H1 (cell line): ENCODE measurements at regions not wholly inside any gene's neighbourhood (a gene's known extent, or its start where the extent isn't known, plus 50 kb on each side); places are given as distances from the start of the nearest gene placed in this dataset.
"Not testable (repeated sequence)": the region's sequence is repeated elsewhere in the genome, so short reads cannot be mapped to it uniquely, and the experiment has no call there.

ENCODE experiments used
- CTCF ChIA-PET: fragments of 300-600 bp; sonication (Branson Sonifier 250); formaldehyde crosslinking; loops from one replicate; lab custom pipeline; 2021; ENCODE audit not compliant: partially characterized antibody; lab: Charles Lee
- POLR2A ChIA-PET: fragments of 300-600 bp; sonication (Branson Sonifier 250); formaldehyde crosslinking; loops from one replicate; lab custom pipeline; 2021; ENCODE audit warnings: inconsistent platforms; ENCODE audit not compliant: partially characterized antibody; lab: Charles Lee
- DNase-seq, 2 experiments: peaks; one replicate each; pipeline versions ENCODE4 v3.0.0 to v3.0.0-alpha.2; 2010 to 2022; ENCODE audit warnings: low spot score in 2 of 2, low read depth in 1 of 2, mixed read lengths in 1 of 2
- FAIRE-seq: peaks from 2 replicates; lab custom pipeline; 2011; peaks lifted over from hg19 to GRCh38; lab: Jason Lieb, UNC
- H2AFZ ChIP-seq: 2 replicates; pipeline ENCODE4 v1.8.1; 2012; ENCODE audit warnings: low read length, inconsistent platforms
- H2AK5ac ChIP-seq: 2 replicates; pipeline ENCODE4 v1.6.1; 2013; ENCODE audit warnings: low read depth, low read length
- H2BK120ac ChIP-seq: replicated peaks from 2 replicates; pipeline ENCODE3; 2013; ENCODE audit warnings: low read depth, low read length, inconsistent platforms
- H2BK12ac ChIP-seq: 2 replicates; pipeline ENCODE4 v1.6.1; 2013; ENCODE audit warnings: low read depth, low read length
- H2BK15ac ChIP-seq: 2 replicates; pipeline ENCODE4 v1.6.1; 2013; ENCODE audit warnings: low read length
- H2BK20ac ChIP-seq: 2 replicates; pipeline ENCODE4 v1.6.1; 2013; ENCODE audit warnings: low read length
- H2BK5ac ChIP-seq: 2 replicates; pipeline ENCODE4 v1.6.1; 2013; ENCODE audit warnings: low read depth, low read length
- H3K14ac ChIP-seq: 2 replicates; pipeline ENCODE4 v1.6.1; 2013; ENCODE audit warnings: inconsistent platforms; ENCODE audit not compliant: insufficient read length
- H3K18ac ChIP-seq: 2 replicates; pipeline ENCODE4 v1.6.1; 2013; ENCODE audit warnings: low read length; ENCODE audit errors: extremely low read depth
- H3K23ac ChIP-seq: 2 replicates; pipeline ENCODE4 v1.6.1; 2013; ENCODE audit warnings: inconsistent platforms; ENCODE audit not compliant: insufficient read length
- H3K23me2 ChIP-seq: 2 replicates; pipeline ENCODE4 v1.6.1; 2013; ENCODE audit warnings: low read depth, low read length
- H3K27ac ChIP-seq: 2 replicates; pipeline ENCODE4 v1.6.1; 2011; ENCODE audit warnings: low read depth, low read length, inconsistent platforms
- H3K27me3 ChIP-seq, 4 experiments: replicated peaks in 1 of 4; 1 replicate in 1 of 4; 2 replicates in 3 of 4; pipeline versions ENCODE4 v1.6.1 to v1.8.1; 2011 to 2013; ENCODE audit warnings: low read length in 3 of 4, mild to moderate bottlenecking in 3 of 4, inconsistent platforms in 2 of 4, mixed read lengths in 2 of 4, moderate library complexity in 1 of 4; ENCODE audit not compliant: control insufficient read depth in 3 of 4, insufficient read depth in 3 of 4; ENCODE audit errors: extremely low read depth in 1 of 4
- H3K36me3 ChIP-seq, 4 experiments: 2 replicates each; pipeline versions ENCODE4 v1.6.1 to v1.8.1; 2011 to 2013; ENCODE audit warnings: mild to moderate bottlenecking in 4 of 4, low read length in 3 of 4, moderate library complexity in 2 of 4, control low read depth in 1 of 4, inconsistent platforms in 1 of 4; ENCODE audit not compliant: insufficient read depth in 4 of 4, control insufficient read depth in 2 of 4
- H3K4ac ChIP-seq: replicated peaks from 2 replicates; pipeline ENCODE3; 2013; ENCODE audit warnings: low read length, low read depth, mixed read lengths, inconsistent platforms; ENCODE audit not compliant: insufficient read length
- H3K4me1 ChIP-seq, 4 experiments: replicated peaks in 1 of 4; 1 replicate in 1 of 4; 2 replicates in 3 of 4; pipeline versions ENCODE4 v1.6.1 to v1.8.1; 2011 to 2013; ENCODE audit warnings: low read length in 3 of 4, inconsistent platforms in 2 of 4, mixed read lengths in 1 of 4; ENCODE audit not compliant: insufficient read depth in 4 of 4, control insufficient read depth in 3 of 4
- H3K4me2 ChIP-seq, 2 experiments: 2 replicates each; pipeline versions ENCODE4 v1.6.1 to v1.8.1; 2011 to 2013; ENCODE audit warnings: low read depth in 2 of 2, low read length in 2 of 2, control low read depth in 1 of 2, inconsistent platforms in 1 of 2, mild to moderate bottlenecking in 1 of 2; ENCODE audit not compliant: insufficient read depth in 1 of 2
- H3K4me3 ChIP-seq, 4 experiments: fragments of 200-600, 300-600 bp in 1 of 4; sonication (generic), shearing (Covaris generic), sonication (Bioruptor Twin) in 1 of 4; 2 replicates each; pipeline versions ENCODE4 v1.5.1 to v1.8.1; 2011 to 2016; ENCODE audit warnings: low read length in 4 of 4, low read depth in 3 of 4, control low read depth in 2 of 4, inconsistent platforms in 2 of 4, mild to moderate bottlenecking in 2 of 4, mixed read lengths in 1 of 4, moderate library complexity in 1 of 4; ENCODE audit not compliant: insufficient read depth in 2 of 4; ENCODE audit errors: extremely low read depth in 1 of 4
- H3K56ac ChIP-seq: replicated peaks from 2 replicates; pipeline ENCODE3; 2013; ENCODE audit warnings: low read depth, mild to moderate bottlenecking, mixed read lengths, low read length, inconsistent platforms; ENCODE audit not compliant: insufficient read length
- H3K79me1 ChIP-seq: 2 replicates; pipeline ENCODE4 v1.6.1; 2013; ENCODE audit warnings: low read depth, low read length, control low read depth
- H3K79me2 ChIP-seq, 2 experiments: 2 replicates each; pipeline versions ENCODE4 v1.6.1 to v1.8.1; 2012 to 2013; ENCODE audit warnings: low read length in 2 of 2, mild to moderate bottlenecking in 2 of 2, inconsistent platforms in 1 of 2; ENCODE audit not compliant: insufficient read depth in 2 of 2, control insufficient read depth in 1 of 2
- H3K9ac ChIP-seq, 4 experiments: replicated peaks in 1 of 4; 1 replicate in 1 of 4; 2 replicates in 3 of 4; pipeline versions ENCODE4 v1.6.1 to v1.8.1; 2011 to 2013; ENCODE audit warnings: low read depth in 3 of 4, low read length in 3 of 4, control low read depth in 2 of 4, mild to moderate bottlenecking in 2 of 4, moderate library complexity in 2 of 4, inconsistent platforms in 1 of 4; ENCODE audit errors: extremely low read depth in 1 of 4
- H3K9me3 ChIP-seq, 2 experiments: 2 replicates each; pipeline versions ENCODE4 v1.6.1 to v1.8.1; 2012 to 2013; ENCODE audit warnings: mild to moderate bottlenecking in 2 of 2, moderate library complexity in 2 of 2, control low read depth in 1 of 2, inconsistent platforms in 1 of 2, low read depth in 1 of 2, low read length in 1 of 2, mixed read lengths in 1 of 2; ENCODE audit not compliant: insufficient read depth in 2 of 2
- H4K20me1 ChIP-seq, 2 experiments: replicated peaks in 1 of 2; 2 replicates each; pipeline versions ENCODE3 to v1.8.1; 2011 to 2013; ENCODE audit warnings: inconsistent platforms in 2 of 2, low read length in 2 of 2, mild to moderate bottlenecking in 1 of 2; ENCODE audit not compliant: insufficient read depth in 2 of 2, control insufficient read depth in 1 of 2
- H4K5ac ChIP-seq: 2 replicates; pipeline ENCODE4 v1.6.1; 2013; ENCODE audit warnings: low read length, low read depth, mixed read lengths, inconsistent platforms; ENCODE audit not compliant: insufficient read length
- H4K8ac ChIP-seq: 2 replicates; pipeline ENCODE4 v1.8.0; 2013; ENCODE audit warnings: mild to moderate bottlenecking, moderate library complexity, low read length, inconsistent platforms; ENCODE audit not compliant: insufficient read depth; ENCODE audit errors: extremely low read depth
- H4K91ac ChIP-seq: replicated peaks from 2 replicates; pipeline ENCODE3; 2013; ENCODE audit warnings: low read length, mixed read lengths, inconsistent platforms; ENCODE audit not compliant: insufficient read length
- WGBS, 2 experiments: shearing (Covaris generic) in 1 of 2; methylation state at CpG; one replicate each; pipeline versions ENCODE4 v1.1.6 to v1.1.7; 2013 to 2015; ENCODE audit warnings: low lambda C conversion rate in 2 of 2, mixed read lengths in 2 of 2, inconsistent platforms in 1 of 2, low coverage in 1 of 2, missing lambda C conversion rate in 1 of 2; ENCODE audit not compliant: insufficient replicate concordance in 2 of 2, insufficient coverage in 1 of 2, insufficient read length in 1 of 2; ENCODE audit errors: extremely low coverage in 1 of 2, missing lambda C conversion rate in 1 of 2; 5-methylcytosine and 5-hydroxymethylcytosine counted together

DNA sequence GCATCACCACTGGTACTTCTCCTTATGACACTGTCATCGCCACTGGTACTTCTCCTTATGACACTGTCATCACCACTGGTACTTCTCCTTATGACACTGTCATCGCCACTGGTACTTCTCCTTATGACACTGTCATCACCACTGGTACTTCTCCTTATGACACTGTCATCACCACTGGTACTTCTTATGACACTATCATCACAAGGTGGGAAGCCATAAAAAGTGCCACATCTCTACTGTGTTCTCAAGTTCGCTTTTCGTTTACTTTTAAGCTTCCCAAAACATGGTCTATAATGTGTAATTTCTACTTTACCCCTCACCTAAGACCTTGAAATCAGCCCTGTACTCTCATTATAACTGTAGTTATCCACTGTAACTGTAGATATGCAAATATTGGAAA, 745.4 kb upstream of the CHAC2 start:
- CTCF ChIA-PET, H2BK120ac ChIP-seq, H2AK5ac ChIP-seq, H4K5ac ChIP-seq, H4K91ac ChIP-seq, FAIRE-seq, H2BK20ac ChIP-seq, H3K56ac ChIP-seq, H3K36me3 ChIP-seq, H4K20me1 ChIP-seq, H2BK12ac ChIP-seq, H4K8ac ChIP-seq, H3K18ac ChIP-seq, H3K4ac ChIP-seq, H3K4me1 ChIP-seq, H3K9ac ChIP-seq, POLR2A ChIA-PET, H3K23me2 ChIP-seq, H3K27ac ChIP-seq, H3K79me1 ChIP-seq, H2AFZ ChIP-seq, H3K14ac ChIP-seq, H2BK15ac ChIP-seq, DNase-seq, H3K9me3 ChIP-seq, H3K27me3 ChIP-seq, H2BK5ac ChIP-seq, H3K23ac ChIP-seq, H3K79me2 ChIP-seq, H3K4me2 ChIP-seq, H3K4me3 ChIP-seq: not testable (repeated sequence)
- WGBS, 2 experiments = 90% methylated on average over 4 of the region's 4 CpGs; no CpG with 5 or more reads in 1 of the 2 experiments
